ENCODE measurements at regions not wholly inside any gene's neighbourhood (a gene's known extent, or its start where the extent isn't known, plus 50 kb on each side); places are given as distances from the start of the nearest gene placed in this dataset.

DNA sequence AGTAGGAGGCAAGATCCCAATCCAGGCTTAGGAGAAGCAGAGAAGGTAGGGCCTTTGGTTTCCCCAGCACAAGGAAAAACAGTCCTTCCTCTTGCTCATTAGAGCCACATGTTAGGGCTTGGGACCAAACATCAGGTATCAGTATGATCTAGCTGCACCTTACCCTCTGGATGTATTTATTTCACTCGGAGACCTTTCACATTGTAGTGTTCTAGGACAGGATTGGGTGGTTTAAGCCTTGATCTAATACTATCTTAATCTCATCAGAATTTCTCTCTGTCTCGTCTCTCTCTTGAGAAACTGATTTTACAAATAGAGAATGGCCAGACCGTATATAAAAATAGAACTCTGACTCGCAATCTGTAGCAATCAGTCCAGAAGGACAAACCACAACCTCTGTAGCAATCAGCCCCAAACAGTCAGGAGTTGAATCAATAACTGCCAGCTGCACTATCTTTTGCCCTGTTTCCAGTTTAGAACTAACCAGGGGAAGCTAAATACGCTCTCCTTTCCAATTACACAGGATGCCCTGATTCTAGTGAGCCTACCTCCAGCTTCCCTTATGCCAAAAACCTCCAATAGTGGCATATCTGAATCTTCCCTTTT, 207.1 kb downstream of the TDRD15 start:
- POLR2A ChIA-PET: interaction anchor here (0.6 kb wide), 1 partner anchor 13 kb away, joined by 5 read pairs; no protein-coding TSS in a partner anchor

DNA sequence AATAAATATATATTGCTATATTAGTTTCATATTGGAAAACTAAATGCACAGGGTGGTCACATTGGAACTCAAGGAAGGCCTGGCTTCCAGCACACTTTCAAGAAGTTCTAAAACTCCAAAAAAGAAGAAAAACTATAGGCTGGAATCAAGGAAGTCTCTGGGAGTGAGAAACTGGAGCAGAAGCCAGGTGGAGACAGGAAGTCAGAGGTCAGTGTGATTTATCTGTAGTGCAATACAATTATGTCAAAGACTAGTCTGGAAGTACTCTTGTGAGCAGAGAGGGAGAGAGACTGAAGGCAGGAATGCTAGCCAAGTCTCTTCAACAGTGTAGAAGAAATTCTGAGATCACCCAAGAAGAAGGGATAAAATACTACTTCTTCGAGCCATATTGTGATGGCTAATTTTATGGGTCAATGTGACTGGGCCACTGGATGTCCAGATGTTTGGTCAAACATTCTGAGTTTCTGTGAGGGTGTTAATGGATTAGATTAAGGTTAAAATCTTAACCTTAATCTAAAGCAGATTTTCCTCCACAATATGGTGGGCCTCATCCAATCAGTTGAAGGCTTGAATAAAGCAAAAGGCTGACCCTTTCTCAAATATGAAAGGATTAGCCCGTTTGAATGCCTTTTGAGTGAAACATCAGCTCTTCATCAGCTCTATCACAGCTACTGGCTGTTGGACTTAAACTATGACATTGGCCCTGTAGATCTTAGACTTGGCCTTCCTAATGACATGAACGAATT, 208.0 kb downstream of the TDRD15 start:
- CTCF ChIA-PET: no interaction called here

More for the DNA sequence above, 207.1 kb downstream of the TDRD15 start:
- no TSS peak for BruUV-seq (replicated peaks)
- Histone ChIP-seq H3K4me1 (ENCODE audit: control insufficient read depth, insufficient read depth, low read length) (no peaks in the 10 kb centered on the region), H3K27me3 (ENCODE audit: control insufficient read depth, insufficient read depth, low read length) (no peaks in the 10 kb centered on the region), H3K36me3 (ENCODE audit: control insufficient read depth, insufficient read depth, low read length) (no peaks in the 10 kb centered on the region), H3K9me3 (ENCODE audit: control insufficient read depth, insufficient read depth, low read depth, low read length) (no peaks in the 10 kb centered on the region), H3K27ac (ENCODE audit: low read length) (no peak overlapping the region), H3K4me3 (ENCODE audit: low read depth in 2 of 2, low read length in 2 of 2) (no peak overlapping the region)
- intact Hi-C loops (cut with micrococcal nuclease; ENCODE audit: unreplicated experiment) (no loop called here), in situ Hi-C loops (cut with HindIII; ENCODE audit: low pct_unique_long_range_greater_than_20kb, low sequenced_read_pairs) (no loop called here)
- DNase-seq (ENCODE audit: low read depth, low spot score): no peak
- CTCF ChIA-PET: no interaction called here
- no peak for ATAC-seq
- no peak for TF ChIP-seq TCF7L2 (IDR thresholded peaks at IDR 0.05; ENCODE audit: low read depth, low read length)
- TF ChIP-seq SIN3A (IDR thresholded peaks at IDR 0.05; ENCODE audit: borderline replicate concordance, insufficient read depth, low read depth, low read length): no peak
- TF ChIP-seq, protein P1, sequence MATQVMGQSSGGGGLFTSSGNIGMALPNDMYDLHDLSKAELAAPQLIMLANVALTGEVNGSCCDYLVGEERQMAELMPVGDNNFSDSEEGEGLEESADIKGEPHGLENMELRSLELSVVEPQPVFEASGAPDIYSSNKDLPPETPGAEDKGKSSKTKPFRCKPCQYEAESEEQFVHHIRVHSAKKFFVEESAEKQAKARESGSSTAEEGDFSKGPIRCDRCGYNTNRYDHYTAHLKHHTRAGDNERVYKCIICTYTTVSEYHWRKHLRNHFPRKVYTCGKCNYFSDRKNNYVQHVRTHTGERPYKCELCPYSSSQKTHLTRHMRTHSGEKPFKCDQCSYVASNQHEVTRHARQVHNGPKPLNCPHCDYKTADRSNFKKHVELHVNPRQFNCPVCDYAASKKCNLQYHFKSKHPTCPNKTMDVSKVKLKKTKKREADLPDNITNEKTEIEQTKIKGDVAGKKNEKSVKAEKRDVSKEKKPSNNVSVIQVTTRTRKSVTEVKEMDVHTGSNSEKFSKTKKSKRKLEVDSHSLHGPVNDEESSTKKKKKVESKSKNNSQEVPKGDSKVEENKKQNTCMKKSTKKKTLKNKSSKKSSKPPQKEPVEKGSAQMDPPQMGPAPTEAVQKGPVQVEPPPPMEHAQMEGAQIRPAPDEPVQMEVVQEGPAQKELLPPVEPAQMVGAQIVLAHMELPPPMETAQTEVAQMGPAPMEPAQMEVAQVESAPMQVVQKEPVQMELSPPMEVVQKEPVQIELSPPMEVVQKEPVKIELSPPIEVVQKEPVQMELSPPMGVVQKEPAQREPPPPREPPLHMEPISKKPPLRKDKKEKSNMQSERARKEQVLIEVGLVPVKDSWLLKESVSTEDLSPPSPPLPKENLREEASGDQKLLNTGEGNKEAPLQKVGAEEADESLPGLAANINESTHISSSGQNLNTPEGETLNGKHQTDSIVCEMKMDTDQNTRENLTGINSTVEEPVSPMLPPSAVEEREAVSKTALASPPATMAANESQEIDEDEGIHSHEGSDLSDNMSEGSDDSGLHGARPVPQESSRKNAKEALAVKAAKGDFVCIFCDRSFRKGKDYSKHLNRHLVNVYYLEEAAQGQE (IDR thresholded peaks at IDR 0.05; ENCODE audit: insufficient read depth in 1 of 2, low read depth in 2 of 2, low read length in 1 of 2): no peak
- TF ChIP-seq, protein P2, sequence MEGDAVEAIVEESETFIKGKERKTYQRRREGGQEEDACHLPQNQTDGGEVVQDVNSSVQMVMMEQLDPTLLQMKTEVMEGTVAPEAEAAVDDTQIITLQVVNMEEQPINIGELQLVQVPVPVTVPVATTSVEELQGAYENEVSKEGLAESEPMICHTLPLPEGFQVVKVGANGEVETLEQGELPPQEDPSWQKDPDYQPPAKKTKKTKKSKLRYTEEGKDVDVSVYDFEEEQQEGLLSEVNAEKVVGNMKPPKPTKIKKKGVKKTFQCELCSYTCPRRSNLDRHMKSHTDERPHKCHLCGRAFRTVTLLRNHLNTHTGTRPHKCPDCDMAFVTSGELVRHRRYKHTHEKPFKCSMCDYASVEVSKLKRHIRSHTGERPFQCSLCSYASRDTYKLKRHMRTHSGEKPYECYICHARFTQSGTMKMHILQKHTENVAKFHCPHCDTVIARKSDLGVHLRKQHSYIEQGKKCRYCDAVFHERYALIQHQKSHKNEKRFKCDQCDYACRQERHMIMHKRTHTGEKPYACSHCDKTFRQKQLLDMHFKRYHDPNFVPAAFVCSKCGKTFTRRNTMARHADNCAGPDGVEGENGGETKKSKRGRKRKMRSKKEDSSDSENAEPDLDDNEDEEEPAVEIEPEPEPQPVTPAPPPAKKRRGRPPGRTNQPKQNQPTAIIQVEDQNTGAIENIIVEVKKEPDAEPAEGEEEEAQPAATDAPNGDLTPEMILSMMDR (IDR thresholded peaks at IDR 0.05): no peak
- no peak for TF ChIP-seq POLR2AphosphoS5 (IDR thresholded peaks at IDR 0.05; ENCODE audit: low read depth, low read length)

More for the DNA sequence above, 208.0 kb downstream of the TDRD15 start:
- Histone ChIP-seq H3K4me3 (ENCODE audit: low read depth in 2 of 2, low read length in 2 of 2) (no peak overlapping the region), H3K27me3 (ENCODE audit: control insufficient read depth, insufficient read depth, low read length) (no peaks in the 10 kb centered on the region), H3K9me3 (ENCODE audit: control insufficient read depth, insufficient read depth, low read depth, low read length) (no peaks in the 10 kb centered on the region), H3K36me3 (ENCODE audit: control insufficient read depth, insufficient read depth, low read length) (no peaks in the 10 kb centered on the region), H3K4me1 (ENCODE audit: control insufficient read depth, insufficient read depth, low read length) (no peaks in the 10 kb centered on the region), H3K27ac (ENCODE audit: low read length) (no peak overlapping the region)
- ATAC-seq: no peak
- intact Hi-C loops (cut with micrococcal nuclease; ENCODE audit: unreplicated experiment) (no loop called here), in situ Hi-C loops (cut with HindIII; ENCODE audit: low pct_unique_long_range_greater_than_20kb, low sequenced_read_pairs) (no loop called here)
- POLR2A ChIA-PET: no interaction called here
- no peak for DNase-seq (ENCODE audit: low read depth, low spot score)
- TF ChIP-seq SIN3A (IDR thresholded peaks at IDR 0.05; ENCODE audit: borderline replicate concordance, insufficient read depth, low read depth, low read length): no peak
- no TSS peak for BruUV-seq (replicated peaks)

Data from Panc1 (cell line).